Gastroesophageal sphincter (tissue), 4 donors: ENCODE measurements at regions not wholly inside any gene's neighbourhood (a gene's known extent, or its start where the extent isn't known, plus 50 kb on each side); places are given as distances from the start of the nearest gene placed in this dataset.

ENCODE experiments used
- ATAC-seq: fragments of 150-250 bp; one replicate; pipeline ENCODE4 v1.9.1; 2016; ENCODE audit warnings: mild to moderate bottlenecking, moderate library complexity
- H3K27ac ChIP-seq, 4 donors: fragments of 200-600 bp; sonication (generic) in 3 of 4; 1 replicate in 3 of 4; 2 replicates in 1 of 4; pipeline ENCODE4 v1.5.1; 2016 to 2019
- H3K27me3 ChIP-seq: fragments of 200-600 bp; sonication (generic); one replicate; pipeline ENCODE4 v1.5.1; 2019
- H3K36me3 ChIP-seq, 2 donors: fragments of 200-600 bp; sonication (generic); one replicate each; pipeline ENCODE4 v1.5.1; 2019; ENCODE audit warnings: control low read depth in 1 of 2
- H3K4me1 ChIP-seq, 3 donors: fragments of 200-600 bp; sonication (generic); 1 replicate in 2 of 3; 2 replicates in 1 of 3; pipeline ENCODE4 v1.5.1; 2016 to 2019; ENCODE audit warnings: control low read depth in 2 of 3
- H3K4me3 ChIP-seq, 2 donors: fragments of 200-600 bp; sonication (generic); one replicate each; pipeline ENCODE4 v1.5.1; 2019; ENCODE audit warnings: mild to moderate bottlenecking in 1 of 2, moderate library complexity in 1 of 2
- H3K9me3 ChIP-seq, 3 donors: fragments of 200-600 bp; sonication (generic); one replicate each; pipeline ENCODE4 v1.5.1; 2017 to 2019; ENCODE audit warnings: control low read depth in 2 of 3
- EP300 ChIP-seq: sonication (generic); formaldehyde crosslinking; IDR thresholded peaks from one replicate; pipeline ENCODE4 v1.6.1; 2017; ENCODE audit warnings: antibody characterized with exemption, mild to moderate bottlenecking
- POLR2A ChIP-seq, 2 donors: fragments of 450-650 bp; IDR thresholded peaks; one replicate each; pipeline ENCODE4 v1.6.1; 2017; ENCODE audit warnings: antibody characterized with exemption in 2 of 2, mild to moderate bottlenecking in 2 of 2, moderate library complexity in 1 of 2
- POLR2AphosphoS5 ChIP-seq: sonication (generic); formaldehyde crosslinking; IDR thresholded peaks from one replicate; pipeline ENCODE4 v1.6.1; 2017; ENCODE audit warnings: antibody characterized with exemption
- whole genome bisulfite sequencing, 2 donors: methylation state at CpG; one replicate each; pipeline ENCODE4 v1.1.5; 2018; ENCODE audit warnings: low coverage in 1 of 2; 5-methylcytosine and 5-hydroxymethylcytosine counted together
- TF ChIP-seq, protein P1 (sequence below), 4 experiments: fragments of 200-600 bp in 2 of 4; fragments of 450-650 bp in 2 of 4; sonication (generic) in 1 of 4; IDR thresholded peaks; one replicate each; pipeline ENCODE4 v1.5.1; 2017 to 2019; ENCODE audit warnings: antibody characterized with exemption in 4 of 4, mild to moderate bottlenecking in 2 of 4, moderate library complexity in 2 of 4

- TF ChIP-seq EP300 (no peak), POLR2A (IDR thresholded peaks at IDR 0.05) (no peak), POLR2AphosphoS5 (no peak)
- TF ChIP-seq, protein P1, sequence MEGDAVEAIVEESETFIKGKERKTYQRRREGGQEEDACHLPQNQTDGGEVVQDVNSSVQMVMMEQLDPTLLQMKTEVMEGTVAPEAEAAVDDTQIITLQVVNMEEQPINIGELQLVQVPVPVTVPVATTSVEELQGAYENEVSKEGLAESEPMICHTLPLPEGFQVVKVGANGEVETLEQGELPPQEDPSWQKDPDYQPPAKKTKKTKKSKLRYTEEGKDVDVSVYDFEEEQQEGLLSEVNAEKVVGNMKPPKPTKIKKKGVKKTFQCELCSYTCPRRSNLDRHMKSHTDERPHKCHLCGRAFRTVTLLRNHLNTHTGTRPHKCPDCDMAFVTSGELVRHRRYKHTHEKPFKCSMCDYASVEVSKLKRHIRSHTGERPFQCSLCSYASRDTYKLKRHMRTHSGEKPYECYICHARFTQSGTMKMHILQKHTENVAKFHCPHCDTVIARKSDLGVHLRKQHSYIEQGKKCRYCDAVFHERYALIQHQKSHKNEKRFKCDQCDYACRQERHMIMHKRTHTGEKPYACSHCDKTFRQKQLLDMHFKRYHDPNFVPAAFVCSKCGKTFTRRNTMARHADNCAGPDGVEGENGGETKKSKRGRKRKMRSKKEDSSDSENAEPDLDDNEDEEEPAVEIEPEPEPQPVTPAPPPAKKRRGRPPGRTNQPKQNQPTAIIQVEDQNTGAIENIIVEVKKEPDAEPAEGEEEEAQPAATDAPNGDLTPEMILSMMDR (IDR thresholded peaks at IDR 0.05), result no peak
- H3K9me3 ChIP-seq, result no peaks in the 10 kb centered on the region
- 76 to 92% methylated on average over 1 to 2 of the region's 3 CpGs for WGBS, 2 donors
These were observed 386.3 kb upstream of the ZNF717 start for GRCh38 chr3:76171647-76172046.

DNA sequence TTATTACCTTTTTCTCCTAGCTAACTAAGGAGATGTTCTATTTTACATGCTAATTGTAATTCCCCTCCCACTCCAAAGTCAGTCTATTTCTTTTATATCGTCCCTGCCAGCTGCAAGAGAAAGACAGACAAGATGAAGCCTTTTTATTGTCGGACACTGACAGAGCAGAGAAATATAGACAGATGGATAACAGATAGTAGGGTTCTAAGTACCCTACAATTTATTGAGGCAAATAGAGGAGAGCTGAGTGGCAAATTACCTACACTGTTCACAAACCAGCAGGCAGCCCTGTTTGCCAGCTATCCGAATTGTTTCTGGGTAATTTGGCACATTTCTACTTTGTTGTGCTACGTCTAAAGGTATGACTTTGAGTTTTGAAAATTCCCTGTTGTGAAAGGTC, 392.3 kb upstream of the ZNF717 start:
- no peaks in the 10 kb centered on the region for H3K36me3 ChIP-seq
- 65 to 92% methylated on average over 3 to 4 of the region's 4 CpGs for WGBS, 2 donors
- no peak overlapping the region for H3K27ac ChIP-seq
- ATAC-seq, result no peak
- H3K4me1 ChIP-seq, result no peaks in the 10 kb centered on the region
- no peaks in the 10 kb centered on the region for H3K9me3 ChIP-seq
- H3K27me3 ChIP-seq, result no peaks in the 10 kb centered on the region
- TF ChIP-seq POLR2A (IDR thresholded peaks at IDR 0.05) (no peak), POLR2AphosphoS5 (no peak), EP300 (no peak)
- TF ChIP-seq, protein P1 (IDR thresholded peaks at IDR 0.05), result no peak
- H3K4me3 ChIP-seq, result no peak overlapping the region

More at GRCh38 chr3:76171647-76172046, 386.3 kb upstream of the ZNF717 start:
- Histone ChIP-seq H3K4me1 (no peaks in the 10 kb centered on the region), H3K36me3 (no peaks in the 10 kb centered on the region), H3K27me3 (no peaks in the 10 kb centered on the region), H3K4me3 (no peak overlapping the region), H3K27ac (no peak overlapping the region)
- ATAC-seq, result no peak

DNA sequence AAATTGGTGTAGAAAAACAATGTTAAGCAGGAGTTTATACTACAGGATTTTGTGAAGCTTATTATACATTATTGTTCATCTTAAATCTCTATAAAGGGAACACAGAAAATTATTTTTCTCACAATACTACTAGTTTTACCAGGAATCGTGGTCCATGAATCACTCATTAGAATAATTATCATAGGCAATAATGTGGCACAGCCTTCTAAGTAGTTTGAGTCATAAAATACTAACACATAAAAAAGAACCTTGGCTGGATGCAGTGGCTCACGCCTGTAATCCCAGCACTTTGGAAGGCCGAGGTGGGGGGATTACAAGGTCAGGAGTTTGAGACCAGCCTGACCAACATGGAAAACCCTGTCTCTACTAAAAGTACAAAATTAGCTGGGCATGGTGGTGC, 393.1 kb upstream of the ZNF717 start:
- no peaks in the 10 kb centered on the region for H3K27me3 ChIP-seq
- H3K9me3 ChIP-seq, result no peaks in the 10 kb centered on the region
- TF ChIP-seq POLR2AphosphoS5, result no peak
- no peak for TF ChIP-seq POLR2A (IDR thresholded peaks at IDR 0.05)
- TF ChIP-seq, protein P1 (IDR thresholded peaks at IDR 0.05), result no peak
- TF ChIP-seq EP300, result no peak
- H3K27ac ChIP-seq, result no peak overlapping the region
- no peak overlapping the region for H3K4me3 ChIP-seq
- H3K36me3 ChIP-seq, result no peaks in the 10 kb centered on the region
- no peaks in the 10 kb centered on the region for H3K4me1 ChIP-seq
- ATAC-seq, result no peak
- 81 to 83% methylated on average over 3 of the region's 3 CpGs for WGBS, 2 donors

DNA sequence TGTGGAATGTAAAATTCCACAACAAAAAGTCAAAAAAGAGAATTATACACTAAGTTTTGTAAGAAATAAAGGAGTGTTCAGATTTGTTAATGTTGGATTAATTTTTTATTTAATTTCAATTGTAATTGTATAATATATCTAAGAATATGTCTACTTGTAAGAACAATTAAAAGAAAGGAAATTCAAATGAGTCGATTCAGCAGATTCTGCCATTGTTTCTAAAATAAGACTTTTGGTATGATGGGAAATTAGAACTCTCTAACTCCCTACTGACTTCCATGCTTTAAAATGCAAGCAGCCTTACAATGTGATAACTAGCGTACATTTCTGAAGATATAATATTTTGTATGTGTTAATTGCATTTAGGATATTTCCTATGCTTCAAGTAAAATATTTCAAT, 395.9 kb upstream of the ZNF717 start:
- Histone ChIP-seq H3K4me3 (no peak overlapping the region), H3K27ac (no peak overlapping the region), H3K36me3 (no peaks in the 10 kb centered on the region), H3K9me3 (no peaks in the 10 kb centered on the region), H3K4me1 (no peaks in the 10 kb centered on the region), H3K27me3 (no peaks in the 10 kb centered on the region)
- ATAC-seq, result no peak
- TF ChIP-seq POLR2A (IDR thresholded peaks at IDR 0.05) (no peak), EP300 (no peak), POLR2AphosphoS5 (no peak)
- TF ChIP-seq, protein P1 (IDR thresholded peaks at IDR 0.05), result no peak
- WGBS, 2 donors, result 74 to 79% methylated on average over 2 of the region's 2 CpGs

DNA sequence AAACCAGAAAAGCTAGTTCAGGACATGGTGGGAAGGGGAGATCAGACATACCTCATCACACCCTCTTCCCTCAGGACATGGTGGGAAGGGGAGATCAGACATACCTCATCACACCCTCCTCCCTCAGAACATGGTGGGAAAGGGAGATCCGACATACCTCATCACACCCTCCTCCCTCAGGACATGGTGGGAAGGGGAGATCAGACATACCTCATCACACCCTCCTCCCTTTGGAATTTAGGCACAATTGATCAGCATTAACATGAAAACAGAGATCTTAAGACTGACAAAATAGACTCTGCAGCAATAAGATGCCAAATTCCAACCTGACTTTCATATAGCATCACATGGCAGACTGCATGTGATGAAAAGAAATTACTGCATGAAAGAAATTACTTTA, 412.7 kb upstream of the ZNF717 start:
- TF ChIP-seq EP300, result no peak
- no peak for TF ChIP-seq POLR2AphosphoS5
- TF ChIP-seq, protein P1 (IDR thresholded peaks at IDR 0.05), result no peak
- TF ChIP-seq POLR2A (IDR thresholded peaks at IDR 0.05), result no peak
- no peak overlapping the region for H3K27ac ChIP-seq
- H3K9me3 ChIP-seq, result no peaks in the 10 kb centered on the region
- WGBS, 2 donors, result 0 to 57% methylated on average over 1 of the region's 1 CpG
- no peak overlapping the region for H3K4me3 ChIP-seq
- no peak for ATAC-seq
- no peaks in the 10 kb centered on the region for H3K27me3 ChIP-seq
- H3K36me3 ChIP-seq, result no peaks in the 10 kb centered on the region
- H3K4me1 ChIP-seq, result no peaks in the 10 kb centered on the region
